ENCODE measurements at regions not wholly inside any gene's neighbourhood (a gene's known extent, or its start where the extent isn't known, plus 50 kb on each side); places are given as distances from the start of the nearest gene placed in this dataset.
"Not testable (repeated sequence)": the region's sequence is repeated elsewhere in the genome, so short reads cannot be mapped to it uniquely, and the experiment has no call there.

- H3K4me3 ChIP-seq (ENCODE audit: low read depth, low read length): no peak overlapping the region
- H3K4me3 Mint-ChIP-seq: no peak overlapping the region
These were observed 59.6 kb upstream of the CASK start for GRCh38 chrX:41982953-41983352.

GRCh38 chrX:41981481-41982013 lies 58.2 kb upstream of the CASK start:
- no peak for ATAC-seq (ENCODE audit: low read depth in 2 of 2)
- no peaks in the 10 kb centered on the region for H3K4me1 ChIP-seq (ENCODE audit: control insufficient read depth, insufficient read depth, low read length, poor library complexity, severe bottlenecking)
- no peak overlapping the region for H3K4me3 ChIP-seq (ENCODE audit: low read depth, low read length)
- H3K4me3 Mint-ChIP-seq: no peak overlapping the region
- H3K27me3 ChIP-seq (ENCODE audit: control insufficient read depth, insufficient read depth, low read length): no peaks in the 10 kb centered on the region
- H3K9me3 Mint-ChIP-seq: peaks cover 0 to 3% (median 1%) of the 10 kb centered on the region in 7 donors
- peaks cover 0 to 6% (median 2%) of the 10 kb centered on the region in 4 donors for H3K4me1 Mint-ChIP-seq
- no peaks in the 10 kb centered on the region for H3K27me3 Mint-ChIP-seq
- H3K9me3 ChIP-seq (ENCODE audit: control insufficient read depth in 2 of 2, low read length in 2 of 2): no peaks in the 10 kb centered on the region
- H3K36me3 ChIP-seq (ENCODE audit: control insufficient read depth, insufficient read depth, low read length): no peaks in the 10 kb centered on the region
- H3K27ac ChIP-seq (ENCODE audit: insufficient read depth, low read length, poor library complexity, severe bottlenecking): no peak overlapping the region
- H3K36me3 Mint-ChIP-seq: no peaks in the 10 kb centered on the region
- no peak for DNase-seq
- no peak overlapping the region for H3K27ac Mint-ChIP-seq

More at GRCh38 chrX:41982953-41983352, 59.6 kb upstream of the CASK start:
- H3K4me1 ChIP-seq (ENCODE audit: control insufficient read depth, insufficient read depth, low read length, poor library complexity, severe bottlenecking): no peaks in the 10 kb centered on the region
- Mint-ChIP-seq H3K9me3 (peaks cover 0 to 3% (median 2%) of the 10 kb centered on the region in 7 donors), H3K4me1 (peaks cover 0 to 6% (median 2%) of the 10 kb centered on the region in 4 donors), H3K36me3 (no peaks in the 10 kb centered on the region), H3K27ac (no peak overlapping the region), H3K27me3 (peaks cover 4% of the 10 kb centered on the region)
- no peaks in the 10 kb centered on the region for H3K9me3 ChIP-seq (ENCODE audit: control insufficient read depth in 2 of 2, low read length in 2 of 2)
- no peak for DNase-seq
- H3K27ac ChIP-seq (ENCODE audit: insufficient read depth, low read length, poor library complexity, severe bottlenecking): no peak overlapping the region
- ATAC-seq (ENCODE audit: low read depth in 2 of 2): no peak
- no peaks in the 10 kb centered on the region for H3K36me3 ChIP-seq (ENCODE audit: control insufficient read depth, insufficient read depth, low read length)
- H3K27me3 ChIP-seq (ENCODE audit: control insufficient read depth, insufficient read depth, low read length): no peaks in the 10 kb centered on the region

GRCh38 chrX:41974677-41975076 lies 51.3 kb upstream of the CASK start:
- H3K4me3 Mint-ChIP-seq; H3K4me1 Mint-ChIP-seq; H3K27me3 ChIP-seq (ENCODE audit: control insufficient read depth, insufficient read depth, low read length); H3K36me3 Mint-ChIP-seq; H3K4me1 ChIP-seq (ENCODE audit: control insufficient read depth, insufficient read depth, low read length, poor library complexity, severe bottlenecking); H3K27ac Mint-ChIP-seq; H3K9me3 Mint-ChIP-seq; H3K36me3 ChIP-seq (ENCODE audit: control insufficient read depth, insufficient read depth, low read length); H3K4me3 ChIP-seq (ENCODE audit: low read depth, low read length); H3K9me3 ChIP-seq (ENCODE audit: control insufficient read depth in 2 of 2, low read length in 2 of 2); ATAC-seq (ENCODE audit: low read depth in 2 of 2); H3K27ac ChIP-seq (ENCODE audit: insufficient read depth, low read length, poor library complexity, severe bottlenecking); DNase-seq; H3K27me3 Mint-ChIP-seq: not testable (repeated sequence)

GRCh38 chrX:41973208-41973607 lies 49.9 kb upstream of the CASK start:
- Mint-ChIP-seq H3K9me3 (peaks cover 0 to 1% (median 0%) of the 10 kb centered on the region in 7 donors), H3K36me3 (peaks cover 4% of the 10 kb centered on the region), H3K4me3 (no peak overlapping the region), H3K4me1 (no peaks in the 10 kb centered on the region), H3K27ac (no peak overlapping the region), H3K27me3 (no peaks in the 10 kb centered on the region)
- ATAC-seq (ENCODE audit: low read depth in 2 of 2) (no peak), DNase-seq (no peak)
- no peaks in the 10 kb centered on the region for H3K9me3 ChIP-seq (ENCODE audit: control insufficient read depth in 2 of 2, low read length in 2 of 2)
- H3K27ac ChIP-seq (ENCODE audit: insufficient read depth, low read length, poor library complexity, severe bottlenecking): no peak overlapping the region
- H3K36me3 ChIP-seq (ENCODE audit: control insufficient read depth, insufficient read depth, low read length): no peaks in the 10 kb centered on the region
- no peak overlapping the region for H3K4me3 ChIP-seq (ENCODE audit: low read depth, low read length)
- no peaks in the 10 kb centered on the region for H3K4me1 ChIP-seq (ENCODE audit: control insufficient read depth, insufficient read depth, low read length, poor library complexity, severe bottlenecking)
- no peaks in the 10 kb centered on the region for H3K27me3 ChIP-seq (ENCODE audit: control insufficient read depth, insufficient read depth, low read length)

Data from CD4-positive, CD25-positive, alpha-beta regulatory T cell (primary cell).